Mammary epithelial cell (primary cell): ENCODE measurements at regions not wholly inside any gene's neighbourhood (a gene's known extent, or its start where the extent isn't known, plus 50 kb on each side); places are given as distances from the start of the nearest gene placed in this dataset.

Source experiments
- CTCF ChIP-seq, 2 donors: IDR thresholded peaks in 1 of 2; conservative IDR thresholded peaks in 1 of 2; 2 replicates each; pipeline ENCODE4 v1.5.1; 2011 to 2012; ENCODE audit warnings: inconsistent platforms in 2 of 2, low read length in 2 of 2, mild to moderate bottlenecking in 2 of 2, control low read depth in 1 of 2, low read depth in 1 of 2; ENCODE audit not compliant: insufficient read depth in 1 of 2; ENCODE audit errors: extremely low read depth in 1 of 2
- EZH2 ChIP-seq: IDR thresholded peaks from 2 replicates; pipeline ENCODE4 v1.6.1; 2012; ENCODE audit warnings: low read length, inconsistent platforms, borderline replicate concordance

- TF ChIP-seq CTCF (conservative IDR thresholded peaks at IDR 0.05 in 1 of 2, IDR thresholded peaks at IDR 0.05 in 1 of 2; ENCODE audit: extremely low read depth in 1 of 2, insufficient read depth in 1 of 2, low read depth in 1 of 2, low read length in 2 of 2), result no peak
- TF ChIP-seq EZH2, result no peak
Observed at GRCh38 chr18:2459886-2460285, 111.4 kb downstream of the METTL4 start.
